MM.1S (cell line): ENCODE measurements at regions not wholly inside any gene's neighbourhood (a gene's known extent, or its start where the extent isn't known, plus 50 kb on each side); places are given as distances from the start of the nearest gene placed in this dataset.

Experiments
- DNase-seq: peaks from one replicate; pipeline ENCODE4 v3.0.0-alpha.2; 2015
- H2AFZ ChIP-seq: fragments of 300-600 bp; sonication (generic); 2 replicates; pipeline ENCODE4 v1.6.0; 2016; ENCODE audit warnings: antibody characterized with exemption, low read length
- H3F3A ChIP-seq: fragments of 300-600 bp; sonication (generic); 2 replicates; pipeline ENCODE4 v1.6.1; 2016; ENCODE audit warnings: mild to moderate bottlenecking, antibody characterized with exemption, low read length, moderate library complexity, mixed read lengths; ENCODE audit not compliant: insufficient read depth
- H3K27ac ChIP-seq: fragments of 300-600 bp; sonication (generic); 2 replicates; pipeline ENCODE4 v1.5.1; 2016; ENCODE audit warnings: mild to moderate bottlenecking, low read length
- H3K27me3 ChIP-seq: fragments of 300-600 bp; sonication (generic); replicated peaks from 2 replicates; pipeline ENCODE4 v1.6.0; 2016; ENCODE audit warnings: low read length; ENCODE audit not compliant: insufficient read depth
- H3K36me3 ChIP-seq: fragments of 300-600 bp; sonication (generic); replicated peaks from 2 replicates; pipeline ENCODE4 v1.6.1; 2016; ENCODE audit warnings: mild to moderate bottlenecking, low read length, mixed read lengths; ENCODE audit not compliant: insufficient read depth
- H3K4me1 ChIP-seq: fragments of 300-600 bp; sonication (generic); 2 replicates; pipeline ENCODE4 v1.6.1; 2016; ENCODE audit warnings: low read length, mixed read lengths
- H3K4me2 ChIP-seq: fragments of 300-600 bp; sonication (generic); 2 replicates; pipeline ENCODE4 v1.6.0; 2016; ENCODE audit warnings: low read depth, low read length
- H3K4me3 ChIP-seq: fragments of 300-600 bp; sonication (generic); 2 replicates; pipeline ENCODE4 v1.5.1; 2016; ENCODE audit warnings: low read length, mixed read lengths
- H3K79me2 ChIP-seq: fragments of 300-600 bp; sonication (generic); 2 replicates; pipeline ENCODE4 v1.6.1; 2016; ENCODE audit warnings: mixed run types, low read length, mixed read lengths
- H3K9ac ChIP-seq: fragments of 300-600 bp; sonication (generic); 2 replicates; pipeline ENCODE4 v1.6.1; 2016; ENCODE audit warnings: low read length, mixed read lengths
- H3K9me2 ChIP-seq: fragments of 300-600 bp; sonication (generic); replicated peaks from 2 replicates; pipeline ENCODE4 v1.6.1; 2016; ENCODE audit warnings: mild to moderate bottlenecking, low read length, mixed read lengths; ENCODE audit not compliant: insufficient read depth
- H3K9me3 ChIP-seq: fragments of 300-600 bp; sonication (generic); replicated peaks from 2 replicates; pipeline ENCODE4 v1.6.1; 2016; ENCODE audit warnings: mild to moderate bottlenecking, low read length, mixed read lengths; ENCODE audit not compliant: insufficient read depth
- H4K20me1 ChIP-seq: fragments of 300-600 bp; sonication (generic); 2 replicates; pipeline ENCODE4 v1.6.1; 2016; ENCODE audit warnings: mild to moderate bottlenecking, low read length, moderate library complexity, mixed read lengths; ENCODE audit not compliant: insufficient read depth
- CTCF ChIP-seq: fragments of 300-600 bp; sonication (generic); IDR thresholded peaks from 2 replicates; pipeline ENCODE4 v1.5.1; 2016; ENCODE audit warnings: antibody characterized with exemption, low read length, mixed read lengths
- EZH2 ChIP-seq: fragments of 300-600 bp; sonication (generic); optimal IDR thresholded peaks from 2 replicates; pipeline ENCODE3; 2017; ENCODE audit warnings: low read depth, mild to moderate bottlenecking, antibody characterized with exemption, low read length, mixed read lengths
- EZH2phosphoT487 ChIP-seq: fragments of 300-600 bp; sonication (generic); IDR thresholded peaks from 2 replicates; pipeline ENCODE4 v1.6.1; 2018; ENCODE audit warnings: antibody characterized with exemption, low read length

- Histone ChIP-seq H3K9me2 (no peaks in the 10 kb centered on the region), H2AFZ (no peak overlapping the region), H3K4me3 (no peak overlapping the region), H4K20me1 (no peaks in the 10 kb centered on the region), H3K27me3 (peaks cover 25% of the 10 kb centered on the region), H3F3A (no peaks in the 10 kb centered on the region), H3K36me3 (no peaks in the 10 kb centered on the region), H3K4me1 (no peaks in the 10 kb centered on the region), H3K27ac (no peak overlapping the region), H3K4me2 (no peak overlapping the region), H3K9ac (no peak overlapping the region), H3K9me3 (no peaks in the 10 kb centered on the region; the same call in 1 of the 2 replicates), H3K79me2 (no peaks in the 10 kb centered on the region)
- DNase-seq, result no peak
- no peak for TF ChIP-seq CTCF
- TF ChIP-seq EZH2, result no peak
- no peak for TF ChIP-seq EZH2phosphoT487
Observed at GRCh38 chr5:179422908-179423481, 77.7 kb upstream of the ADAMTS2 start.

GRCh38 chr5:179422213-179422855 lies 77.1 kb upstream of the ADAMTS2 start:
- Histone ChIP-seq H3K79me2 (no peaks in the 10 kb centered on the region), H3K4me2 (no peak overlapping the region), H3K36me3 (no peaks in the 10 kb centered on the region), H2AFZ (no peak overlapping the region), H3K9me2 (no peaks in the 10 kb centered on the region), H3K9me3 (no peaks in the 10 kb centered on the region; the same call in 1 of the 2 replicates), H4K20me1 (no peaks in the 10 kb centered on the region), H3K27ac (no peak overlapping the region), H3K4me1 (no peaks in the 10 kb centered on the region), H3K4me3 (no peak overlapping the region), H3K27me3 (peaks cover 24% of the 10 kb centered on the region), H3K9ac (no peak overlapping the region), H3F3A (no peaks in the 10 kb centered on the region)
- no peak for DNase-seq
- TF ChIP-seq EZH2phosphoT487, result no peak
- no peak for TF ChIP-seq CTCF
- TF ChIP-seq EZH2, result no peak

GRCh38 chr5:179421144-179421901 lies 76.1 kb upstream of the ADAMTS2 start:
- Histone ChIP-seq H3K4me3 (no peak overlapping the region), H3K9ac (no peak overlapping the region), H3K4me1 (no peaks in the 10 kb centered on the region), H3K27ac (no peak overlapping the region), H2AFZ (no peak overlapping the region), H3K27me3 (peaks cover 14% of the 10 kb centered on the region), H3K9me3 (no peaks in the 10 kb centered on the region; the same call in 1 of the 2 replicates), H3F3A (no peaks in the 10 kb centered on the region), H3K79me2 (no peaks in the 10 kb centered on the region), H4K20me1 (no peaks in the 10 kb centered on the region), H3K9me2 (no peaks in the 10 kb centered on the region), H3K4me2 (no peak overlapping the region), H3K36me3 (no peaks in the 10 kb centered on the region)
- TF ChIP-seq EZH2 (no peak), CTCF (no peak), EZH2phosphoT487 (no peak)
- no peak for DNase-seq
